ENCODE measurements at regions not wholly inside any gene's neighbourhood (a gene's known extent, or its start where the extent isn't known, plus 50 kb on each side); places are given as distances from the start of the nearest gene placed in this dataset.

- H3K79me2 ChIP-seq (ENCODE audit: control insufficient read depth, insufficient read depth, low read length), result no peaks in the 10 kb centered on the region
- no peak overlapping the region for H3K4me3 ChIP-seq (replicated peaks in 1 of 3; ENCODE audit: insufficient read depth in 1 of 3, low read depth in 1 of 3, low read length in 3 of 3)
- CTCF ChIA-PET, result no interaction called here
- peaks cover 3% of the 10 kb centered on the region for H3K9me3 ChIP-seq (replicated peaks; ENCODE audit: control insufficient read depth, insufficient read depth, low read length)
- H3K4me2 ChIP-seq (ENCODE audit: insufficient read depth, low read length), result no peak overlapping the region
- POLR2A ChIA-PET, result no interaction called here
- H4K20me1 ChIP-seq (replicated peaks; ENCODE audit: control insufficient read depth, extremely low read depth, insufficient read depth, low read length), result no peaks in the 10 kb centered on the region
- H3K4me1 ChIP-seq (ENCODE audit: control insufficient read depth, extremely low read depth, insufficient read depth, low read length), result no peaks in the 10 kb centered on the region
- no peak overlapping the region for H3K27ac ChIP-seq (ENCODE audit: insufficient read depth, low read depth, low read length)
- dilution Hi-C loops (cut with MboI; ENCODE audit: extremely low pct_ligation_motif_present, low sequenced_read_pairs), result no loop called here
- no TSS peak for BruUV-seq (replicated peaks)
- DNase-seq (ENCODE audit: low read depth, low spot score), result no peak
- H2AFZ ChIP-seq (ENCODE audit: low read depth, low read length), result no peak overlapping the region
- intact Hi-C loops (cut with micrococcal nuclease), result no loop called here
- no peak overlapping the region for H3K9ac ChIP-seq (replicated peaks; ENCODE audit: extremely low read depth, insufficient read depth, low read length)
- TF ChIP-seq POLR2A (IDR thresholded peaks at IDR 0.05; ENCODE audit: low read depth, low read length), result no peak
- H3K9me1 ChIP-seq (replicated peaks; ENCODE audit: control insufficient read depth, extremely low read depth, insufficient read depth, low read length), result no peaks in the 10 kb centered on the region
- no peak for FAIRE-seq
- no peaks in the 10 kb centered on the region for H3K36me3 ChIP-seq (ENCODE audit: control insufficient read depth in 2 of 2, extremely low read depth in 1 of 2, insufficient read depth in 2 of 2, low read length in 2 of 2)
- no peaks in the 10 kb centered on the region for H3K27me3 ChIP-seq (ENCODE audit: control insufficient read depth in 2 of 2, insufficient read depth in 2 of 2, low read length in 2 of 2)
Measured at GRCh38 chr14:105700622-105701288, 174.4 kb downstream of the TMEM121 start.

GRCh38 chr14:105701456-105702274 lies 175.3 kb downstream of the TMEM121 start:
- Histone ChIP-seq H3K9me3 (replicated peaks; ENCODE audit: control insufficient read depth, insufficient read depth, low read length) (peaks cover 3% of the 10 kb centered on the region), H3K27ac (ENCODE audit: insufficient read depth, low read depth, low read length) (no peak overlapping the region), H4K20me1 (replicated peaks; ENCODE audit: control insufficient read depth, extremely low read depth, insufficient read depth, low read length) (no peaks in the 10 kb centered on the region), H3K79me2 (ENCODE audit: control insufficient read depth, insufficient read depth, low read length) (no peaks in the 10 kb centered on the region), H2AFZ (ENCODE audit: low read depth, low read length) (no peak overlapping the region), H3K4me3 (replicated peaks in 1 of 3; ENCODE audit: insufficient read depth in 1 of 3, low read depth in 1 of 3, low read length in 3 of 3) (no peak overlapping the region), H3K4me2 (ENCODE audit: insufficient read depth, low read length) (no peak overlapping the region), H3K4me1 (ENCODE audit: control insufficient read depth, extremely low read depth, insufficient read depth, low read length) (no peaks in the 10 kb centered on the region), H3K27me3 (ENCODE audit: control insufficient read depth in 2 of 2, insufficient read depth in 2 of 2, low read length in 2 of 2) (no peaks in the 10 kb centered on the region), H3K9ac (replicated peaks; ENCODE audit: extremely low read depth, insufficient read depth, low read length) (no peak overlapping the region), H3K9me1 (replicated peaks; ENCODE audit: control insufficient read depth, extremely low read depth, insufficient read depth, low read length) (no peaks in the 10 kb centered on the region), H3K36me3 (ENCODE audit: control insufficient read depth in 2 of 2, extremely low read depth in 1 of 2, insufficient read depth in 2 of 2, low read length in 2 of 2) (no peaks in the 10 kb centered on the region)
- DNase-seq (ENCODE audit: low read depth, low spot score) (no peak), FAIRE-seq (no peak)
- no peak for TF ChIP-seq CTCF (IDR thresholded peaks at IDR 0.05; ENCODE audit: extremely low read depth in 1 of 2, insufficient read depth in 1 of 2, low read depth in 1 of 2, low read length in 2 of 2)
- TF ChIP-seq GATA2 (IDR thresholded peaks at IDR 0.05; ENCODE audit: insufficient read depth, insufficient read length, low read depth, low read length), result no peak
- TF ChIP-seq FOS (IDR thresholded peaks at IDR 0.05; ENCODE audit: borderline replicate concordance, insufficient read depth, low read length), result no peak
- TF ChIP-seq POLR2A (IDR thresholded peaks at IDR 0.05; ENCODE audit: low read depth, low read length), result no peak
- TF ChIP-seq POLR2AphosphoS5 (IDR thresholded peaks at IDR 0.05; ENCODE audit: insufficient read depth, low read depth, low read length), result no peak
- TF ChIP-seq MAX (IDR thresholded peaks at IDR 0.05; ENCODE audit: insufficient read depth, insufficient read length), result no peak
- no peak for TF ChIP-seq EZH2 (IDR thresholded peaks at IDR 0.05; ENCODE audit: borderline replicate concordance, low read depth, low read length, severe bottlenecking)
- no peak for TF ChIP-seq MYC (IDR thresholded peaks at IDR 0.05; ENCODE audit: low read depth, low read length)
- TF ChIP-seq JUN (IDR thresholded peaks at IDR 0.05; ENCODE audit: borderline replicate concordance, insufficient read depth, insufficient read length, low read depth), result no peak
- dilution Hi-C loops (cut with MboI; ENCODE audit: extremely low pct_ligation_motif_present, low sequenced_read_pairs) (no loop called here), intact Hi-C loops (cut with micrococcal nuclease) (no loop called here)
- POLR2A ChIA-PET, result no interaction called here
- CTCF ChIA-PET, result no interaction called here
- no TSS peak for BruUV-seq (replicated peaks)

Data from endothelial cell of umbilical vein (primary cell).